NCI-H446 treated with DMSO at 0.1 percent for 48 hours (cell line): ENCODE measurements at regions not wholly inside any gene's neighbourhood (a gene's known extent, or its start where the extent isn't known, plus 50 kb on each side); places are given as distances from the start of the nearest gene placed in this dataset.
A peak's percentile ranks its signal among the peaks of the same experiment; 100 is the strongest.

ENCODE experiments used
- DNase-seq: peaks from one replicate; lab custom pipeline; 2025; lab: John Stamatoyannopoulos, UW

GRCh38 chr1:233516732-233517131 lies 97.2 kb upstream of the KCNK1 start:
- DNase-seq: no peak

DNA sequence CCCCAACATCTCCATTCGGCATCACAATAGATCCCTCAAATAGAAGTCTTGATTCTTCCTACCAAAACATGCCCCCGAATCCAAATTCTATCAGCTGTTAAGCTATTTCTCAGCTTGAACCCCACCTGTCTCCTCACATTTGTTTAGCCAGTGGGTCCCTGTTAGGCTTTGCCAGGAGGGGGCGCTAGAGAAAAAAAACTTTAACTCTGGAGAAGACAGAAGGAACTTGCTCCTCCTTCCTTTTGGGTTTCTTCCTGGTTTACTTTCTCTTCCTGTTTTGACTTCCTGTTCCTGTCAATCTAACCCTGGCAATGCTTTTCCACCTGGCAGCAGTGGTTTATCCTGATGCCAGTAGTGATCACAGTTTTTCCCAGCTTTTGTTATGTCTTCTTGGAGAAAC lies 95.6 kb upstream of the KCNK1 start:
- no peak for DNase-seq

DNA sequence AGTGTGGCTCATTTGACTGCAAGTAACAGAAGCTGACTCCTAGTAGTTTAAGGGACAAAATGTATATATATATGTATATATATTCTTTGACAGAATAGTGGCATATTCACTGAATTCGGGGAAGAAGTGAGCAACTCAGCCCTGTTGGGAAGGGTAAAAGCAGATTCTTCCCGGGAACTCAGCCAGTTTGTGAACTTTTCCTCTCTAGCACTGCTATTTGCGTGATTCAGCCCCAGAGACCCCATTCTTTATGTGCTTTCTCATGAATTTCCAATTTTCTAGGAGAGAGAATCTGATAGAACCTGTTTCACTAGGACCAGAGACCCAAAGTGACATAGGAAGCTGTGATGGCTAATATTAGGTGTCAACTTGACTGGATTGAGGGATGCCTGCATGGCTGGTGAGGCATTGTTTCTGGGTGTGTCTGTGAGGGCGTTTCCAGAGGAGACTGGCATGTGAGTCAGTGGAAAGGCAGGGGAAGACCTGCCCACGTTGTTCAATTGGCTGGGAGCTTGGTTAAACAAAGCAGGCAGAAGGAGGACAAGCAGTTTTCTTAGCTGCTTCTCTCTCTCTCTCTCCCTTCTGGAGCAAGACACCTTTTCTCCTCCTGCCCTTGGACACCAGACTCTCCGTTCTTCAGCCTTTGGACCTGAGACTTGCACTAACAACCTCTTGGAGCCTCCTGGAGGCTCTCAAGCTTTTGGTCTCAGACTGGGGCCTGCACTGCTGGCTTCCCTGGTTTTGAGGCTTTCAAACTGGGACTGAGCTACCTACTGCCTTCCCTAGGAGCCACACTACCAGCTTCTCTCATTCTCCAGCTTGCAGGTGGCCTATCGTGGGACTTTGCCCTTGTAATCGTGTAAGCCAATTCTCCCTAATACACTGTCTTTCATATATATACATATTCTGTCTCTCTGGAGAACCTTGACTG lies 93.4 kb upstream of the KCNK1 start:
- no peak for DNase-seq

DNA sequence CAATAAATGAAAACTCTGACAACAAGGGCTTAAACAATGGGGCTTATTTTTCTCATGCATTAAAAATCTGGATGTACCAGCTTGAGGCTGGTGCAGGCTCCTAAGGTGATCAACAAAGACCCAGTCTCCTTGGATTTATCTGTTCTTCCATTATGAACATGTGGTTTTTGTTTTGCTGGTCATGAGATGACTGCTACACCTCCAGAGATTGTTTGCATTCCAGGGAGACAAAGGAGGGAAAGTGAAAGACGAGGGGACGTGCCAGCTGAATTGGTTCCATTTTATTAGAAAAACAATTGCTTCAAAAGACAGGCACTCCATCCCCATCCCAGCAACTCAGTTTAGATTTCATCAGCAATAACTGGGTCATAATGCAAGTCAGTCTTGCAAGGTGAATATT lies 90.9 kb upstream of the KCNK1 start:
- no peak for DNase-seq

DNA sequence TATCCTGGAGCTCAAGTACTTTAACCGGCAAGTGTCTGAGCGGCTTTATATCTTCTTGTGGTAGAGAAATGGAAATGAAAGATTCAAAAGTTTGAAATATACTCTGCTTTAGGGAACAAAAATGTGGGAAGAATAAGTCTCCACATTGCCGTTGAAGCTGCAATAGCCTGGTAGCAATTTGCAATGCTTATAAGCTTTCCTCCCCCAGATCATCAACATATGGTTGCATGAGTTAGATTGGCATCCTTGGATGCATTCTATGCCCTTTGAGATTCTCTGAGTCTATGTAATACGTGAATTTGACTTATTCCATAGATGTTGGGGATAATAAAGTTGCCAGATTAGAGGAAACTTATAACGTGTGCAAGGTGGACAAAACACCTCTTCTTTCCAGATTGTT lies 86.1 kb upstream of the KCNK1 start:
- DNase-seq: no peak

DNA sequence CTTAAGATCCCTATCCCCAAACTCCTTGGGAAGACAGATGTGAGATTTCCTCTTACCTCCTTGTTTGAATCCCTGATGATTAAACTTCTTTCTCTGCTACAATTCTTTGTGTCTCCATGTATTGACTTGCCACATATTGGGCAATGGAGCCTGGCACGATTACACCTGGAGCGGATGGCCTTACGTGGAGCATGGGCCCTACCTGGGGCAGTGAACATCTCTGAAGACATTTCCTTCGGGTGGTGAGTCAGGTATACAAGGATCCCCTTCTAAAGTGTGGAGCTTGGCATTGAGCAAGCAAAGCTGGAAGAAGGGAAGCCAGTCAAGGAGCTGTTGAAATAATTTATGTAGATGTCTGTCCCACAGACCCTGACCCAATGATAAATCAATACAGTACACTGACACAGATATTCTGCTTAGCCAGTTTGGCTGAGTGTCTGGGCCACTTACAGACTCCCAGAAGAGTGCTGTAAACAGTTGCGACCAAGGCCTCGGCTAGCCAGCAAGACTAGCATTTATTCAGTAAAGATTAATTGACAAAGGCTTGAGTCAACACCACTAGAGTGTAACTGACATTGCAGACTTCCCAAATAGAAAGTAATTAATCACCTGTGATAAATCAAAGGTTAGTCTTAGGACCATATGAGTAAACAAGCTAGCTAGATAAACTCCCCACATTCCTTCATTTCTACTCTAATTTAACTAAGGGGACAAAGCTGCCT lies 83.1 kb upstream of the KCNK1 start:
- DNase-seq: no peak

DNA sequence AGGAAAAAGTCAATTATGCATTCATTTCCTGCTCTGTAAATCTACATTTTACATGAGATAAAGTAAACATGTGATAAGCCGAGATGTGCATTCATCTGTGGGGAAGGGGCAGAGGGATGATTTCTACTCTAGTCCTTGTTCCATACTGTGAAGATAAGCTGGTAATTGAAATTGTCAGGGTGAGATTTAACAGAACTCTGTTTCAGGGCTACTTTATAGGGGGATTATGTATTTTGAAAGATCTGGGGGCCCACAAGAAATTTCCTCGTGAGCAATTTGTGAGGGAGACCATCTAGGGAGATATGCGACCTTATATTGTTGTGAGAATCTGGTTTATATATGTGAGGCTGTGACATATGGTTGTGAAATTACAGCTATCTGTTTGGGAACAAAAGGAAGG lies 73.1 kb upstream of the KCNK1 start:
- no peak for DNase-seq

DNA sequence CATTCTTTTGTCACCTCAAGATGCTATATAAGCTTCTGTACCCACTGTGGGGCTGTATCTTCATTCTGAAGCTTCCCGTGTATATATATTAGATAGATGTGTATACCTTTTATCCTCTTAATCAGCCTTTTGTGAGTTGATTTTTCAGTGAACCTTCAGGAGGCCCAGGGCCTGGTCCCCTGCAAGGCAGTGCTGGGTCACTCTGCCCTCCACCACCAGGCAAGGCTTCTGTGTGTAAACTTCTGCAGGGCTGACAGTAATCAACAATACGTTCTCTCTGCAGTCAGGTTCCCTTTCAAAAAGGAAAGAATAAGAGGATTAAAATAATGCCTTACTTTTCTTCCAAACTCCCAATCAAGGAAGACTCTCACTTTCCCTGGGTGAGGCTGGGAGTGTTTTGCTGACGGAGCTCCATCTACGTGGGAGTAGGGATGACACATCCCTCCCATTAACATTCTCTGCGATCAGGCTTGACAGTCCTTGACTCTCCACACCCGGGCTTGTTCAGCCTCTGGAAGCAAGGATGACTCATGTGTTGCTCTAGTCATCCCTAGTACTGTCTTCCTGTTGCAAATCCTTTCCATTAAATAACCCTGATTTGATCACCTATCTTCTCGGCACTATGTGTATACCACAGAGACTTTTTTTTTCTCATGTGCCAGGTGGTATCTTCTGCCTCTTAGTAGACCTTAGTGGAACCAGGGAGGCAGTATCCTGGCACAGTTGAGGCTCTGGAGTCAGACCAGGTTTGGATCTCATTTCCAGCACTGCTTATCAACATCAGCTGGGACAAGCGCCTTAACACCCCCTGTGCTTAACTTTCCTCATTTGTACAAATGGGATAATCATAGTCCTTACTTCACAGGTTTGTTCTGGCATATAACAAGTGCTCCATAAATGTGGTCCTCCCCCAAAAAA lies 70.3 kb upstream of the KCNK1 start:
- DNase-seq: peak; percentile 29

- no peak for DNase-seq
Measured at GRCh38 chr1:233544304-233544703, 69.6 kb upstream of the KCNK1 start.

DNA sequence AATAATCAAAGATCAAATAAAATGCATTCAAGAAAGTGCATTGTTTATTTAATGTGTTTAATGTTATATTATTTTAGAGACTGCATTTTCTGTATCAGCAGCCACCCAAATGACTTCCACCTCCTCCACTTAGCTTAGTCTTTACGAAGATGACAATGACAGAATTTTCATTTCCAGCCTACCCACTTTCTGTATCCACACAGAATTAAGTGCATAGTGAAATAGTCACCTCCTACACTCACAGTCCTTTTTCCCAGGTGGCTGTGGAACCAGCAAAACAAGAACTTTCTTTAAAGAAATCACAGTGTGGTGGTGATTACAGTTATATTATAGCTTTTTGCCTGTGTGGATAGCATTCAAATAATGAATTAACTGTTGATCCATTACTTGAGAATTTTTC lies 66.2 kb upstream of the KCNK1 start:
- no peak for DNase-seq

- no peak for DNase-seq
Measured at GRCh38 chr1:233549404-233549803, 64.5 kb upstream of the KCNK1 start.

DNA sequence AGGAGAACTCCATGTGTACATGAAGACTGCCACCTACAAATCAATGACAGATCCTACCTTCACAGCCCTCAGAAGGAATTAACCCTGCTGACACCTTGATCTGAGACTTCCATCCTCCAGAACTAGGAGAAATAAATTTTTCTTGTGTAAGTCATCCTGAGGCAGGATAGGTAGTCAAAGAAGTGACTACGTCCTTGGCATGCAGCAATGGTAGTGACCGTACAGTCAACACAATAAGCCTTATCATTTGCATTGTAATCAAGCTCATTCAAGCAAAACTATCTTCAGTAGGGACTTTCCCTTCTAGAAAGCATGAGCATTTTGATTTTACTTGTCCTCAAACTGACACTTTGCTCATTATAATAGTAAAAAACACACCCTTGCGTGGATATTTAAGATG lies 64.0 kb upstream of the KCNK1 start:
- DNase-seq: no peak

GRCh38 chr1:233554037-233554436 lies 59.9 kb upstream of the KCNK1 start:
- no peak for DNase-seq

DNA sequence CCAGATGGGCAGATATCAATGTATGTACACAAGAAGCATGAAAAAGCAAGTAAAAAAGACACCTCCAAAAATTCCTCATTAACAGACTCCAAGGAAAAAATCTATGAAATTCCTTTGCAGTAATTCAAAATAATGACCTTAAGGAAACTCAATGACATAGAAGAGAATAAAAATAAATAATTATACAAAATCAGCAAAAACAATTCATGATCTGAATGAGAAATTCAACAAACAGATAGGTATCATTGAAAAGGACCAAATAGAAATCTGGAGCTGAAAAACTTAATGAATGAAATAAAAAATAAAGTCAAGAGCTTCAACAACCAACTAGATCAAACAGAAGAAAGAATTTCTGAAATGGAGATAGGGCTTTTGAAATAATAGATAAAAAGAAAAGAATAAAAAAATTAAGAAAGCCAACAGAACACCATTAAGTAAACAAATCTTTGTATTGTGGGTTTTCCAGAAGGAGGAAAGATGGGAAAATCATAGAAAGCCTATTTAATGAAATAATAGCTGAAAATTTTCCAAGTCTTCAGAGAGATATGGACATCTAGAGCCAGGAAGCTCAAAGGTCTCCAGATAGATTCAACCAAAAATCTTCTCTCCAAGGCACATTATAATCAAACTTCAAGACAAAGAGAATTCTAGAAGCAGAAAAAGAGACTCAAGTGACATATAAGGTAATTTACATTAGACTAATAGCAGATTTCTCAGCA lies 52.0 kb upstream of the KCNK1 start:
- no peak for DNase-seq
